Ecto neural progenitor cell (in vitro differentiated cells): ENCODE measurements at regions not wholly inside any gene's neighbourhood (a gene's known extent, or its start where the extent isn't known, plus 50 kb on each side); places are given as distances from the start of the nearest gene placed in this dataset.
"Not testable (repeated sequence)": the region's sequence is repeated elsewhere in the genome, so short reads cannot be mapped to it uniquely, and the experiment has no call there.

ENCODE experiments used
- DNase-seq: peaks from one replicate; pipeline ENCODE4 v3.0.0-alpha.2; 2018; ENCODE audit warnings: low spot score

- DNase-seq: no peak
These were observed 457.3 kb downstream of the DMAC1 start for GRCh38 chr9:7342229-7342628.

DNA sequence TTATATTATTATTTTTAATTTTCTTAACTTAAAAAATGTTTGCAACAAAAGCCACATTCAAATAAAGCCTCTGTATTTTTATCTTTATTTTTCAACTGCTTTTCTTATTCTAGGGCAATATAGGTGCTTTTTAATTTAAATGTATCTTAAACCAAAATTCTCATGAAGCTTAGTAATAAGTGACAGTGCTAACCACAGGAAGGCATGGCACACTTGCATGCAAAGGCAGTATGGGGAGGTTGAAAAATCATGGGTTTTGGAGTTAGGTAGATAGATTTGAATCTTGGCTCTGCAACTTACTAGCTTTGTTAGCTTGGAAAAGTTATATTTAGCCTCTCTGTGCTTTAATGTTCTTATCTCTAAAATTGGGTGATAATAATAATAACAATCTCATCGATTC lies 458.0 kb downstream of the DMAC1 start:
- no peak for DNase-seq

DNA sequence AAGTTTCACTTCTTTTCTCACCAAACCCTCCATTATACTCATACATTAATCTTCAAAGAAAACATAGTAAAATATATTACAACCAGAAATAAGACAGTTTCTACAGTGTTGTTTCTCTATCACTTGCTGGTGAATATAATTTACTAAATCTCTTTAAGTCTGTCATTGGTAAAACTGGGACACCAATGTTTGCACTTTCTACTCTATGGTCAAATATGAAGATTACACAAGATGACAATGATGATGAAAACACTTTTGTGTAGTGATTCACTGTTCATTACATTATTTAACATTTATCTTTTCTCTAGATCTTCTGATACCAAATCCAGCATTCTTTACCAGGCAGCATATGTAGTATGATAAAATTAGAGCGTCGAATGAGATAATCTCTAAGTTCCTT lies 459.1 kb downstream of the DMAC1 start:
- no peak for DNase-seq

DNA sequence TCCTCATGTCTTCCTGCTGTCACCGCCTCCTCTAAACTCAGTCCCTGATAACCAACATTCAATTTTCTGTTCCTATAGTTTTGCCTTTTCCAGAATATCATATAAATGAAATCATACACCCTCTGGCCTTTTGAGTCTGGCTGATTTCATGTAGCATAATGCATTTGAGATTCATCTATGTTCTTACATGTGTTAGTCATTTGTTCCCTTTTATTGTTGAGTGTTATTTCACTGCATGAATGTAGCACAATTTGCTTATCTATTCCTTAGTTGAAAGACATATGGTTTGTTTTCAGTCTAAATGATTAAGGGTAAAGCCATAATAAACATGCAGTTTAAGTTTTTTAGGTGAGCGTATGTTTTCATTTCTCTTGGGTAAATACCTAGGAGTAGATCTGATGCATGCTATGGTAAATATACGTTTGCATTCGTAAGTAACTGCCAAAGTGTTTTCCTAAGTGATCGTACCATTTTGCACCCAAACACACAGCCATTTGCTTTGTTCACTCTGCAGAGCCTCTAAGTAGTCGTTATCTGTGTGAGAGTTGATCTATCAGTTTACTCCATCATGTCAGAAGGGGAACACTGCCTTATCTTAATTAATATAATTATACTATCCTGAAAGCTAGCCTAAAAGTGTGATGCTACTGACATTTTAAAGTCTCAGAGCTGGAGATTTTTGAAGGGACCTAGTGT lies 460.8 kb downstream of the DMAC1 start:
- DNase-seq: no peak

DNA sequence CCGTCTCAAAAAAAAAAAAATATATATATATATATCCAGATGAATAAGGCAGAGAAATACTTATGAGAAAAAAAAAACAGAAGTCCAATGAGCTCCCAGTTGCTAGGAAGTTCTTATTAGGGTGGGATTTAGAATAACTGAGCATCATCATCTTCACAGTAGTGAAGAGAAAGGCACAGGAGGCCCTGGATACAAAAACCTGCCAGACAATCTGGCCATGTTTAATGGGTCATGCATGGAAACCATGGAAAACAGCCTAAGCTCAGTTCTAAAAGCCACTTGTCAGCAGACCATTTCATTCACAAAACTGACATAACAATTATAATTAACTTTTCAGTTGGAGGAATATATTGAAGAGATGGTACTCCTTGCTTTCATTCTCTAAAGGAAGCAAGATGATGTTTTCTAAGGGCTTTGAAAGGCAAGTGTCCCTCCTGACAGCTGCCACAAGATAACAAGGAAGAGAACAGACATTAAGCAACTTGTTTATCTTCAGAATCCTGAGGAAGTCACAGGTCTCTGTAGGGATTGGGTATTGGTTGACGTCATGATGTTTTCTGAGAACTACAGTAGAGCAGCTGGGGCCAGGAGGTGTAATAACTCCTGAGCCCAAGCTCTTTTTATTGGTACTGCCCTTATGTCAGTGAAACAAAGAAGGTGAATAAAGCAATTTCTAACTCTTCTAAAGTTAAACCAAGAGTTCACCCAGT lies 463.1 kb downstream of the DMAC1 start:
- no peak for DNase-seq

GRCh38 chr9:7333719-7334118 lies 465.9 kb downstream of the DMAC1 start:
- no peak for DNase-seq

GRCh38 chr9:7332780-7333179 lies 466.8 kb downstream of the DMAC1 start:
- no peak for DNase-seq

DNA sequence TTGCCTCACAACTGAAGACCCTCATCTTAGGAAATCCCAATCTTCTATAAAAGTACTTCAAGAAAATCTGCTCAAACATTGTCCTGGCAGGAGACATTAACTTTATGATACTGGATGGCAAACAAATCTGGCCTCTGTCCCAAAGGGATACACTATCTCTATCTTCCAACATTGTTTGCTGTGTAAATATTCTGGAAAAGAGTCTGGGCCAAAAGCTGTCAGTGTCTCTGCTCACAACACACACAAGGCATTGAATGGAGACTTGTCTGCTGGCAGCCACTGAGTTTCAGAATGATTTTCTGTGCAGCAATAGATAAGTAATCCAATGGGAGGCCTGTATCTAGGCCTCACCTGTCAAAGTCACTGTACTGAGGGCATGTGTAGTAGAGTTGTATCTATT lies 471.1 kb downstream of the DMAC1 start:
- no peak for DNase-seq

- no peak for DNase-seq
These were observed 473.6 kb downstream of the DMAC1 start for GRCh38 chr9:7325995-7326394.

GRCh38 chr9:7324152-7324598 lies 475.4 kb downstream of the DMAC1 start:
- DNase-seq: no peak

GRCh38 chr9:7320841-7321240 lies 478.7 kb downstream of the DMAC1 start:
- DNase-seq: no peak

GRCh38 chr9:7320139-7320538 lies 479.4 kb downstream of the DMAC1 start:
- DNase-seq: no peak

DNA sequence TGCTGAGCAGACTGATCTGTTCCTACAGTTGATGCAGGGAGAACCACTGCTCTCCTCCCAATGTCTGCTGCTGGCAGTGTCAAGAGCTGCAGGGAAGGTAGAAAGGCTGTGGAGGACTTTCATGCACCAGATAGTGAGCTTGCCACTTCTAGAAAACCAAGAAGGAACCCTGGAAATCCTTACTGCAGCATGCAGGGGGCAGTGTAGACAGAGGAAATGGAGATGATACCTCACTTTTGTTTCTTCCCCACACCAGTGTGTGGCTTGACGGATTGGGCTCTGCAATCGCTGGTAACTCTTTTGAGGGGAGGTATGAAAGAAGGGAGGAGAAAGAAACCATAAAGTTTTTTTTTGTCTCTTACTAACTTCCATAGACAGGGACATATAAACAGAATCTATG lies 480.7 kb downstream of the DMAC1 start:
- DNase-seq: no peak

GRCh38 chr9:7316967-7317366 lies 482.6 kb downstream of the DMAC1 start:
- no peak for DNase-seq

GRCh38 chr9:7316166-7316795 lies 483.3 kb downstream of the DMAC1 start:
- no peak for DNase-seq

- DNase-seq: no peak
These were observed 483.8 kb downstream of the DMAC1 start for GRCh38 chr9:7315746-7316145.

- DNase-seq: no peak
These were observed 484.5 kb downstream of the DMAC1 start for GRCh38 chr9:7315116-7315515.

DNA sequence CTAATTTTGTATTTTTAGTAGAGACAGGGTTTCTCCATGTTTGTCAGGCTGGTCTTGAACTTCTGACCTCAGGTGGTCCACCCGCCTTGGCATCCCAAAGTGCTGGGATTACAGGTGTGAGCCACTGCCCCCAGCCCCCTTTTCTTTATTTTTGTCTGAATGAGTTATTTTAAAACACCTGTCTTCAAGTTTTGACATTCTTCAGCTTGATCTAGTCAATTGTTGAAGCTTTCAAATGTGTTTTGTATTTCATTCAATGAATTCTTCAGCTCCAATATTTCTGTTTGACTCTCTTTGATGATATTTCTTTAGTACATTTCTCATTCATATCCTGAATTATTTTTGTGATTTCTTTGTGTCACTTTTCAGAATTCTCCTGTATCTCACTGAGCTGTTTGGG lies 486.2 kb downstream of the DMAC1 start:
- no peak for DNase-seq

GRCh38 chr9:7309051-7309450 lies 490.5 kb downstream of the DMAC1 start:
- not testable (repeated sequence) for DNase-seq

DNA sequence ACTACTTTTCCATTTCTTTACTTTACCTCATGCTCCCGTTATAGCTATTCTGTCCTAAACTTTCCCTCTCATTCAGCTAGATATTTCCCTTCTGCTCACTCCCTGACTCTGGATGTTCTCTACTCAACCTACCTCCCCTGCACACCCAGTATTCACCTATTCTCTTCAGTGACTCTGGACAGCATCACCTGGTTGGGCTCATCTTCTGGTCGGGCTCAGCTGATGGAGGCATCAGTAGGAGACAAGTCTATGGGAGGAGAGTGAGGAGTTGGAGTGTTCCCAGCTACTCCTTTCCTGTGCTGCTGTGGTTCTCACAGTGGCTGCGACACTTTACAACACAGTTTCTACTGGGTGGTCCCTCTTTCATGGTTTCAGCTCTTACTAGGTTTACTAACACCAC lies 493.9 kb downstream of the DMAC1 start:
- DNase-seq: no peak

DNA sequence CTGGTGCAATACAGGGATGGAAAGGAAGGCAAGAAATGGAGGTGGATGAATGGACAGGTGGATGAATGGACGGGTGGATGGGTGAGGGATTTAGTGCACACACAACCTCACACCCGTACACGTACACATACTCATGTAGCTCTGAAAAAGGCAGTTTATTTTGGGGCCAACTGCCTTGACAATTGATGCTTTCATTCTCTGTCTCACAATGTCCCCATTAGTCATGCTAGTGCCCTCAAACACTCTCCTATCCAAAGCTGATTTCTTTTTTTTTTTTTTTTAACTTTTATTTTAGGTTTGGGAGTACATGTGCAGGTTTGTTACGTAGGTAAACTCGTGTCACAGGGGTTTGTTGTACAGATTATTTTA lies 495.0 kb downstream of the DMAC1 start:
- DNase-seq: no peak

GRCh38 chr9:7303907-7304626 lies 495.5 kb downstream of the DMAC1 start:
- DNase-seq: no peak

DNA sequence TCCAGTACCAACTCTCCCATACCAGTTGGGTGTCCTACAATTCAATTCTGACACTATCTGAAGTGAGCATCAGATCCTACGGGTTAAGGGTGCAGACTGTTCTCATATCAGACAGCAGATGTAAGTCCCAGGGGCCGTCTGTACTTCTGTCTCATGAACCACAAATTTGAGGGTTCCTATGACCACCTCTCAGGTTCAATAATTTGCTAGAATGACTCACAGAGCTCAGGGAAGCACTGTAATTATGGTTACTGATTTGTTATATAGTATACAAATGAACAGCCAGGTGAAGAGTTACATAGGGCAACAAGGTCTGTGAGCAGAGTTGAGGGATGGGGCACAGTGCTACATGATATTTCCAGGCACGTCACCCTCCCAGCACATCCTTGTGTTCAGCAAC lies 499.1 kb downstream of the DMAC1 start:
- DNase-seq: no peak
